GM19023 (cell line): ENCODE measurements at regions not wholly inside any gene's neighbourhood (a gene's known extent, or its start where the extent isn't known, plus 50 kb on each side); places are given as distances from the start of the nearest gene placed in this dataset.
"Not testable (repeated sequence)": the region's sequence is repeated elsewhere in the genome, so short reads cannot be mapped to it uniquely, and the experiment has no call there.

Experiments
- ATAC-seq: cut with Tn5 transposase; IDR thresholded peaks from one replicate; pipeline ENCODE4 v1.9.1; 2021; ENCODE audit warnings: mild to moderate bottlenecking, moderate library complexity; ENCODE audit not compliant: unreplicated experiment

DNA sequence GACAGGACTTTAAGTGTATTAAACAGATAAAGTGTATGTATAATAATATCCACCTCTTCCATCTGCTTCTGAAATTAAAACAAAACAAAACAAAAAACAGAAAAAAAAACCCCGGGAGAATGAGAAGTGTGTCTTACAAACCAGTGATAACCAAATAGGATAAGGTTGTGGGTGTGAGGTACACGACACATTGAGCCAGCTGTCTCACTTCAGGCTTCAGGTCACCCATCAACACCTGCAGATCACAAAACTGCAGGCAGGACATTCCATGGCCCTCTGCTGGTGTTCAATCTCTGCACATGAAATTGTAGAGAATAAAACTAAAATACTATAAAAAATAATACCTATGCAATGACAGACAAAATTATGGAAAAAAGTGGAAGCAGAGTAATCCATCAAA lies 339.9 kb downstream of the SFMBT2 start:
- ATAC-seq: no peak

- ATAC-seq: no peak
Measured at GRCh38 chr10:7069706-7070105, 341.1 kb downstream of the SFMBT2 start.

DNA sequence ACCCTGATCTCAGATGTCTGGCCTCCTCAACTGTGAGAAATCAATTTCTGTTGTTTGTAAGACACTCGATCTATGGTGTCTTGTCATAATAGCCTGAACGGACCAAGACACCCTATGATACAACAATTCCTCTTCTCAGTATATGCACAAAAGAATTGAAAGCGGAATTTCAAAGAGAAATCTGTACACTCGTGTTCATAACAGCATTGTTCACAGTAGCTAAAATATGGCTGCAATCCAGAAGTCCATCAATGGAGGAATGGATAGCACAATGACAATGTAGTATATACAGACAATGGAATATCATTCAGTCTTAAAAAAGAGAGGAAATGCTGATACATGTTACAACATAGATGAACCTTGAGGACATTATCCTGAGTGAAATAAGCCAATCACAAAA lies 354.6 kb downstream of the SFMBT2 start:
- ATAC-seq: no peak

- no peak for ATAC-seq
Measured at GRCh38 chr10:7054915-7055314, 355.9 kb downstream of the SFMBT2 start.

- ATAC-seq: no peak
Measured at GRCh38 chr10:7053195-7053594, 357.6 kb downstream of the SFMBT2 start.

- not testable (repeated sequence) for ATAC-seq
Measured at GRCh38 chr10:7050024-7050423, 360.8 kb downstream of the SFMBT2 start.

DNA sequence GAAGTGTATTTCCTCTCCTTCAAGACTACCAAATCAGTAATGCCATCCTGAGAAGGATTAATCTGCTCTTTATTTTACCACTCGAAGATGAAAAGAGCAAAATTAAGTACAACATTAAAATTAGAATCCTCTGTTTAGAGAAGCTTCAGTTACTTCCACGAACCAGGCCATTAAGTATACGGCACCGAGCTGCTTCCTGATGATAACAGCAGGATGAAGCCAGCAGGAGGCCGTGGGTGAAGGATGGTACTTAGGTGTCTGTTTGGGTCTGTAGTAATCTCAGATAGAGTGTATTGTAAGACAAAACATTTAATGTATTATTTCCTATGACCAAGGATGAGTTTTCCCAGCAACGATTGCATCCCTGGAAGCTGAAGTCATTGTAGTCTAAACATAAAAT lies 362.8 kb downstream of the SFMBT2 start:
- no peak for ATAC-seq

DNA sequence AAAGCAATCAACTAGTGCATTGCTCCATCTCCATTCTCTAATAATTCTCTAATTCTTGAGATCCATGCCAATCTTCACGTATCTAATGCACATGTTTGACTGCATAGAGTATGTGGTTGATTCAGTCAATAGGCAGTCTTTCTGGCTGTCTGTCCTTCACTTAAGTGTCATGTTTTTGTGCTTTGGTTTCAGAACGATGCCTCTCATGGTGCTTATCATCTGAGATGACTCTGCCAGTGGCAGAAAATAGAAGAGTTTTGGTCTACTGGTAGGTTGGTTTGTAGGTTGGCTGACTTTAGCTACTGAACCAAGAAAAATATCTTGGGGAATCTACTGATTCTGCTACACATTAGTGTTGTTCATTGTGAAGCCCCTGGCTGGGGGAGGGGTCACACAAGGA lies 364.2 kb downstream of the SFMBT2 start:
- no peak for ATAC-seq

DNA sequence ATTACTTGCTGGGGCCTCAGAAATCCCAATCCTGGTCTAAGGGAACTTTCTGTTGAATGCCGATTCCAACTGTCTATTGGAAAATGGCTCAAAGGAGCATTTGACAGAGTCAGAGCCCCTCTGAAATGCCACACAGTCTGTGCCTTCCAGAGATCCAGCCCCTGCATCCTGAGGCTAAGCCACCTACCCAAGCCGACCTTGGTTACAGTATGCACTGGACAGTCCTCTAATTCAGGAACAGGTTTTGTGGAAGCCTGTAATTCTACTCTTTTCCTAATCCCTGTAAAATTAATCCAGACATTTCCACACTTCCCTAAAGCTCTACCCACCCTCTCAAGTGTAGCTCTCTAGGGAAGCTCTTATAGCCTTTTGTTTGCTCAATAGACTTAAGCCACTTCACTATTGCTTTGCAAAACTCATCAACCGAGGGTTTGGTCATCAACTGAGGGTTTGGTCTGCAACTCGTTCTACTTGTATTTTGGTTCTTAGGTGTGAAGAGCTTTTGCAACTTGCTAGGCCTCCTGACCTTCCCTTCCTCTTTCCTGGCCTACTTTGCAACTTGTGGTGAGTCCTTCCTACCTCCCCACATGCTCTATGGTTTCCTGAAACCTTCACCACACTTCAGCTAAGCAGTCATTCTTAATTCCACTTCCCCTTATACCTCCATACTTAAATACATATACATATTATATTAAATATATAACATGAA lies 364.8 kb downstream of the SFMBT2 start:
- peak; percentile 45 for ATAC-seq

- no peak for ATAC-seq
Measured at GRCh38 chr10:7043055-7043653, 367.7 kb downstream of the SFMBT2 start.

DNA sequence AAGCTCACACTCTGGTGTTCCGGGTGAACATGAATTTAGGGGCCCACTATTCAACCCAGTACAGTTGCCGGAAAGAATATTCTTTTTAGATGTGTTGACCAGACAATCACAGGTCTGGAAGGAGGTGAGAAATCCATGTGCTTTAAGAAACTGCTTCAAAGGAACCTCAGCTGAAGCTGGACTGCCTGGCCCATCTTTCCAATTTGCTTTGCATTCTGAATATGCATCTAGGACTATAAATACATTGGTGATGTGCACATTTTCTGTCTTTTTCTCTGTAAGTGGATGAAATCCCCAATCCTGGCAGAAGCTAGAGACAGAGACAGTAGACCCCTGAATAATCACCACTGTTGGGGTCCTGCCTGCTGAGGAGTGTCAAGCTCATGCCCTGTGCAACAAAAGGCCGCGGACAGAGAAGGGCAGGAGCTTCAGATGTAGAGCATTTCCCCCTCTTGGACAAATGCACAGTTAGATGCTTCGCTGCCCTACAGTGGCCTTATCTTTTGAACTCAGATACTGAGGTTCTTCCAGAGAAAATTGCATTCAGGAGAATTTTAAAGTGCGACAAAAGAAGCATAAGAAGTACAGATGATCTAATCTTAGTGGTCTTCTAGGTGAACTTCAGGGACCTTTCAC lies 368.3 kb downstream of the SFMBT2 start:
- no peak for ATAC-seq

GRCh38 chr10:7042000-7042399 lies 368.8 kb downstream of the SFMBT2 start:
- no peak for ATAC-seq

GRCh38 chr10:7040681-7041080 lies 370.2 kb downstream of the SFMBT2 start:
- no peak for ATAC-seq

DNA sequence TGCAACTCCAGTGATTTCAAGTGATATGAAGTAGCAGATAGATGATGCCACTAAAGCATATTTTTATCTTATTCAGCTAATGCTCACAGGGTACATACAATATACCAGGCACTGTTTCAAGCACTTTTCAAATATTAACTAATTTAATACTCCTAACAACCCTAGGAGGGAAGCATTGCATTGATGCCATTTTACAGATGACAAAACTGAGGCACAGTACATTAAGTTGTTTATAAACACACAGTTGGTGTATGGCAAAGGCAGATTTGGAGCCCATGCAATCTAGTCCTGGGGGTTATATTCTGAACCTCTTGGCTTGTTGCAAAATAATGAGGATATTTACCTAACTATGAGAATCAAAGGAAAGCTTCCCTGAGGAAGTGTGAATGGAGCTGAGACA lies 371.0 kb downstream of the SFMBT2 start:
- no peak for ATAC-seq

GRCh38 chr10:7038416-7038815 lies 372.4 kb downstream of the SFMBT2 start:
- ATAC-seq: no peak

DNA sequence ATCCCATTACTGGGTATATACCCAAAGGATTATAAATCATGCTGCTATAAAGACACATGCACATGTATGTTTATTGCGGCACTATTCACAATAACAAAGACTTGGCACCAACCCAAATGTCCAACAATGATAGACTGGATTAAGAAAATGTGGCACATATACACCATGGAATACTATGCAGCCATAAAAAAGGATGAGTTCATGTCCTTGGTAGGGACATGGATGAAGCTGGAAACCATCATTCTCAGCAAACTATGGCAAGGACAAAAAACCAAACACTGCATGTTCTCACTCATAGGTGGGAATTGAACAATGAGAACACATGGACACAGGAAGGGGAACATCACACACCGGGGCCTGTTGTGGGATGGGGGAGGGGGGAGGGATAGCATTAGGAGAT lies 373.4 kb downstream of the SFMBT2 start:
- ATAC-seq: not testable (repeated sequence)

DNA sequence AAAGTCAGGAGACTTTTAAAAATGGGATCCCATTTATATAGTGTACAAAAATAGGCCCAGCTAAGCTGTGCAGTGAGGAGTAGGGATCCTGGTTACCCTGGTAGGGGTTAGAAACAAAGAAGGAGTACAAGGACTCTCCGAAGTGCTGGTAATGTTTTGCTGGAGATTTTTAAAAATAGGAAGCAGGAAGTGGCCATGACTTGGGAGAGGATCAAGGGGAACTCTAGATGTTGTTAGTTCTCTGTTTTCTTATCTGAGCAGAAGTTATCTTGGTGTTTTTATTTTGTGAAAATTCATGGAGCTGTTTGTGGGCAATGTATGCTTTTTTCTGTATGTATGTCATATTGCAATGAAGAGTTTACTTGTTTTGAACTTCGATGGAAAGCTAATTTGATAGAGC lies 373.9 kb downstream of the SFMBT2 start:
- no peak for ATAC-seq

DNA sequence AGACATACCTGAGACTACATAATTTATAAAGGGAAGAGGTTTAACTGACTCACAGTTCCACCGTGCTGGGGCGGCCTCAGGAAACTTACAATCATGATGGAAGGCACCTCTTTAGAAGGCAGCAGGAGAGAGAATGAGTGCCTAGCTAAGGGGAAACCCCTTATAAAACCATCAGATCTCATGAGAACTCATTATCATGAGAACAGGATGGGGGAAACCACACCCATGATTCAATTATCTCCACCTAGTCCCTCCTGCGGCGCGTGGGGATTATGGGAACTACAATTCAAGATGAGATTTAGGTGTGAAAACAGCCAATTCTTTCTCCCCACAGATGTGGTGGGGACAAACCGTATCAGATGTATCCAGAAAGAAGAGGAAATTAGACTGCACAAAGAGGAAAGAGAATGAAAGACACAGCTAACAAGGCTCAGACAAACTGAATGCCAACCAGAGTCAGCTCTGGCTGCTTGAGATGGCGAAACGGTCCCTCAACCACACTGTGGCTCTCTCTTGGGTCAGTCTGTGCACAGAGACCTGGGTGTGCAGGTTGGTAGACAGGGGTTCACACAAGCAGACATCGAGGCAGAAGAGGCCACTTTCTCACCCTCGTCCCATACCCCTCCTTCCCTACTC lies 375.6 kb downstream of the SFMBT2 start:
- no peak for ATAC-seq

DNA sequence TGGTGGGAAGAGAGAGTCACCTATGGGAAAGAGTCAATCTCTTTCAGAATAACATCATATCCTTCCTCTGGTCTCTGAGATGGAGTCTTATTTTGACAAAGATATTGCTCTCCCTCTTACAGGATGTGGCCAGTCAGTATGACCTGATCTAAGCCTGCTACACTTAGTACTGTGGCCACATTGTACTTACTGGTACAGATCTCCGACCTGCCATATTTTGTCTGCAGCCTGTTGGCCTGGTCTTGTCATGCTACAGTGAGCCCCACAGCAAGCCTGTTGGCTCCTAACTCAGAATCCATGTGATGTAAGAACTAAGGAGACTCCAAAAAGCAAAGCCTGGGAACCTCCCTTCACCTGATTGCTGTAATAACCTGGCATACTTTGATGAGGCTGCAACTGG lies 377.8 kb downstream of the SFMBT2 start:
- no peak for ATAC-seq

DNA sequence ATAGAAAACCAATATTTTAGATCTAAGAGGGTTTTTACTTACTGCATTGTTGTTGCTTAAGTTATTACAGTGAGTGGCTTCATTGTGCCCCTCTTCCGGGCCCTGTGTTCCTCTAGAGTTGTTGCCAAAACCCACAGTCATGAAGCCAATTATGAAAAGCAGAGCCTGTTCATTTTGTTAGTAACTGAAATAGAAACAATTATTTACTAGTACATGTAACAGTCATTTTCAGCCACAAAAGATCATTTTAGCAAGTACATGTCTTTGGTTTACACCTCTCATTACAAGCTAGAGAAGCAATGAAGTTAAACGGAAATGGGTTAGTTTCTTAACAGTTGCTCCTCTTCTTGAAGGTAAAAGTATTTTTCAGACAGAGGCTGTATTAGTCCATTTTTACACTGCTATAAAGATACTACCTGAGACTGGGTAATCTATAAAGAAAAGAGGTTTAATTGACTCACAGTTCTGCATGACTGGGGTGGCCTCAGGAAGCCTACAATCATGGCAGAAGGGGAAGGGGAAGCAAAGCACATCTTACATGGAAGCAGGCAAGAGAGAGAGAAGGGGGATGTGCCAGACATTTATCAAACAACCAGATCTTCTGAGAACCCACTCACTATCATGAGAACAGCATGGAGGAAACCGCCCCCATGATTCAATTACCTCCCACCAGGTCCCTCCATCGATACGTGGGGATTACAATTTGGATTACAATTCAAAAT lies 380.5 kb downstream of the SFMBT2 start:
- ATAC-seq: no peak

GRCh38 chr10:7029672-7030071 lies 381.2 kb downstream of the SFMBT2 start:
- no peak for ATAC-seq
